ENCODE measurements at regions not wholly inside any gene's neighbourhood (a gene's known extent, or its start where the extent isn't known, plus 50 kb on each side); places are given as distances from the start of the nearest gene placed in this dataset.

GRCh38 chr4:138298431-138298830 is 56.3 kb upstream of the SLC7A11 start:
- no peak for DNase-seq

- no peak for DNase-seq
Measured at GRCh38 chr4:138297743-138298405, 55.7 kb upstream of the SLC7A11 start.

DNA sequence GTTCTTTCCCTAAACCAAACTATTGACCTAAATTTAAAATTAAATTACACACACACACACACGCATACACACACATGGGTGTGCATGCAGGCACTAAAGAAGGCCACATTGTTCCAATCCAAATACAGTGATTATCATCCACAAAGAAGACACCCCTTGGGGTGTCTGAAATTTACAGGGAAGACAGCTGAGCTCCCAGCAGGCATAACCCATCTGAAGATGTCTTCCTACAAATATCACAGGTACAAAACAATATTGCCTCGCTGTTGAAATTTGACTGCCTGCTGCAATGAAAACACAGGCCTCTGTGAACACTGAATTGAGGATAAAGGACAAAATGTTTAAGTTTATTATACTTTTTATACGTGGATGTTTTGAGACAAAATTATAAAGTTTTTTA is 50.2 kb upstream of the SLC7A11 start:
- DNase-seq, result no peak

All from DMS 273 treated with DMSO at 0.1 percent for 48 hours (cell line).